ENCODE measurements at regions not wholly inside any gene's neighbourhood (a gene's known extent, or its start where the extent isn't known, plus 50 kb on each side); places are given as distances from the start of the nearest gene placed in this dataset.

- no peak for TF ChIP-seq PRDM15 (CRISPR knock-in tag; IDR thresholded peaks at IDR 0.05)
- TF ChIP-seq NFE2L2 (IDR thresholded peaks at IDR 0.05; ENCODE audit: low read length): no peak
- TF ChIP-seq ZNF33A (CRISPR knock-in tag; IDR thresholded peaks at IDR 0.05; ENCODE audit: borderline replicate concordance): no peak
- TF ChIP-seq ONECUT2 (CRISPR knock-in tag; IDR thresholded peaks at IDR 0.05): no peak
- no peak for TF ChIP-seq CREB3 (CRISPR knock-in tag; IDR thresholded peaks at IDR 0.05)
- no peak for TF ChIP-seq ZIK1 (CRISPR knock-in tag; IDR thresholded peaks at IDR 0.05; ENCODE audit: borderline replicate concordance, low read depth)
- no peak for TF ChIP-seq ZNF83 (CRISPR knock-in tag; IDR thresholded peaks at IDR 0.05; ENCODE audit: borderline replicate concordance)
These were observed 267.9 kb upstream of the TCERG1L start (continued) for GRCh38 chr10:131579251-131580071.

DNA sequence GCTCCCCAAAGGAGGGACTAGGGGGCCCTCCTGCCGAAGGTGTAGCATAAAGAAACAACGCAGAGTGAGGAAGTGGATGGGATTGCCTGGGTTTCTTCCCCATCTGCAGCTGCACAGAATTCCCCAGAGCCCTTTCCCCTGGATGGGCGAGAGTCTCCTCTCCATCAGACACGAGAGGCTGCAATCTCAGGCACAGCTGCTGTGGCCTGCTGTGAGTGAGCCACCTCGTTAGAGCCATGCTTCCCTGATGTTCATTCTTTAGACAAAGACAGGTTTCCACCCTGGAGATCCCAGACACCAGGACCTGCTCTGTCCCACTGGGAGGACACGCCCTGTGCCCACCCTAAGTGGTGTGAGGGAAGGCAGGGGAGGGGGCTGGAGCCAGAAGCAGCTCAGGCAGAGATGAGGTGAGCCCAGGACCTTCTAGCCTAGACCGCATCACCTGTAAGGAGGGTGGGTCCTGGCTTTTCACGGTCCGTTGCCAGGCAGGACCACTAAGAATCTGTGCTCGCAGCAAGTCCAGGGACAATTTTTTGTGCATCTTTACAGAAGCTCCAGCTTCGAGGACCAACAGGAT is 268.6 kb upstream of the TCERG1L start:
- Histone ChIP-seq H3K4me1 (ENCODE audit: insufficient read depth, low read length) (no peaks in the 10 kb centered on the region), H4K20me1 (ENCODE audit: insufficient read depth, low read length) (no peaks in the 10 kb centered on the region), H2AFZ (ENCODE audit: low read length) (no peak overlapping the region), H3K27ac (ENCODE audit: extremely low read length, insufficient read depth, low read length) (no peak overlapping the region), H3K27me3 (ENCODE audit: control insufficient read depth in 1 of 2, insufficient read depth in 2 of 2, low read length in 2 of 2) (no peaks in the 10 kb centered on the region; a peak in 3 of 5 replicates), H3K9me3 (ENCODE audit: low read length) (no peaks in the 10 kb centered on the region), H3K79me2 (ENCODE audit: insufficient read depth, low read length) (no peaks in the 10 kb centered on the region), H3K4me3 (replicated peaks in 1 of 3; ENCODE audit: insufficient read depth in 1 of 3, low read depth in 2 of 3, low read length in 3 of 3) (no peak overlapping the region), H3K9ac (ENCODE audit: insufficient read depth, low read depth, low read length) (no peak overlapping the region), H3K4me2 (ENCODE audit: low read depth, low read length) (no peak overlapping the region), H3K36me3 (replicated peaks in 1 of 2; ENCODE audit: control insufficient read depth in 1 of 2, insufficient read depth in 2 of 2, low read length in 2 of 2) (no peaks in the 10 kb centered on the region)
- intact Hi-C loops (cut with micrococcal nuclease; ENCODE audit: unreplicated experiment): no loop called here
- ATAC-seq (no peak), DNase-seq (ENCODE audit: low spot score) (no peak), FAIRE-seq (no peak)
- in situ Hi-C loops (cut with HindIII; ENCODE audit: extremely low pct_ligation_motif_present, low pct_unique_long_range_greater_than_20kb): no loop called here
- WGBS (ENCODE audit: low lambda C conversion rate): 0% methylated on average over 4 of the region's 11 CpGs
- BruUV-seq (replicated peaks): no TSS peak
- CTCF ChIA-PET (ENCODE audit: low intra/inter-chr PET ratio, low total read pairs): no interaction called here
- POLR2A ChIA-PET: no interaction called here
- TF ChIP-seq CEBPB (IDR thresholded peaks at IDR 0.05; ENCODE audit: borderline replicate concordance, low read depth, low read length): no peak
- TF ChIP-seq ZBTB42 (CRISPR knock-in tag; IDR thresholded peaks at IDR 0.05): no peak
- no peak for TF ChIP-seq ZSCAN31 (CRISPR knock-in tag; IDR thresholded peaks at IDR 0.05; ENCODE audit: low read depth)
- TF ChIP-seq IKZF1 (IDR thresholded peaks at IDR 0.05): no peak
- TF ChIP-seq, protein P1, sequence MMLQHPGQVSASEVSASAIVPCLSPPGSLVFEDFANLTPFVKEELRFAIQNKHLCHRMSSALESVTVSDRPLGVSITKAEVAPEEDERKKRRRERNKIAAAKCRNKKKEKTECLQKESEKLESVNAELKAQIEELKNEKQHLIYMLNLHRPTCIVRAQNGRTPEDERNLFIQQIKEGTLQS (CRISPR knock-in tag; IDR thresholded peaks at IDR 0.05): no peak
- TF ChIP-seq ARID5B (CRISPR knock-in tag; IDR thresholded peaks at IDR 0.05): no peak
- no peak for TF ChIP-seq POLR2G (IDR thresholded peaks at IDR 0.05; ENCODE audit: low read depth, low read length)
